NCI-H1930 (cell line): ENCODE measurements at regions not wholly inside any gene's neighbourhood (a gene's known extent, or its start where the extent isn't known, plus 50 kb on each side); places are given as distances from the start of the nearest gene placed in this dataset.

Source experiments
- DNase-seq, 2 experiments: peaks; one replicate each; lab custom pipeline; 2025; lab: John Stamatoyannopoulos, UW

GRCh38 chr3:115520241-115520640 is 103.1 kb upstream of the GAP43 start:
- no peak for DNase-seq

- DNase-seq, result no peak
Observed at GRCh38 chr3:115520651-115521245, 102.6 kb upstream of the GAP43 start.

GRCh38 chr3:115523458-115523857 is 99.9 kb upstream of the GAP43 start:
- DNase-seq, result no peak

- no peak for DNase-seq
Observed at GRCh38 chr3:115524549-115524948, 98.8 kb upstream of the GAP43 start.

GRCh38 chr3:115525731-115526130 is 97.6 kb upstream of the GAP43 start:
- no peak for DNase-seq

GRCh38 chr3:115533218-115533617 is 90.1 kb upstream of the GAP43 start:
- DNase-seq, result no peak

GRCh38 chr3:115536171-115536570 is 87.1 kb upstream of the GAP43 start:
- DNase-seq, result no peak

GRCh38 chr3:115537669-115538068 is 85.6 kb upstream of the GAP43 start:
- no peak for DNase-seq

- DNase-seq, result no peak
Observed at GRCh38 chr3:115547207-115547606, 76.1 kb upstream of the GAP43 start.

- no peak for DNase-seq
Observed at GRCh38 chr3:115548611-115549010, 74.7 kb upstream of the GAP43 start.

- no peak for DNase-seq
Observed at GRCh38 chr3:115549071-115549470, 74.2 kb upstream of the GAP43 start.

GRCh38 chr3:115550285-115550761 is 73.0 kb upstream of the GAP43 start:
- no peak for DNase-seq

GRCh38 chr3:115551016-115551415 is 72.3 kb upstream of the GAP43 start:
- no peak for DNase-seq

- DNase-seq, result no peak
Observed at GRCh38 chr3:115552007-115552406, 71.3 kb upstream of the GAP43 start.

GRCh38 chr3:115553796-115554486 is 69.4 kb upstream of the GAP43 start:
- DNase-seq, result no peak

- no peak for DNase-seq
Observed at GRCh38 chr3:115554487-115554807, 68.9 kb upstream of the GAP43 start.

- DNase-seq, result no peak
Observed at GRCh38 chr3:115562636-115563267, 60.6 kb upstream of the GAP43 start.

GRCh38 chr3:115563984-115564383 is 59.3 kb upstream of the GAP43 start:
- DNase-seq, result no peak

- no peak for DNase-seq
Observed at GRCh38 chr3:115571413-115571812, 51.9 kb upstream of the GAP43 start.
